ENCODE measurements at regions not wholly inside any gene's neighbourhood (a gene's known extent, or its start where the extent isn't known, plus 50 kb on each side); places are given as distances from the start of the nearest gene placed in this dataset.
"Not testable (repeated sequence)": the region's sequence is repeated elsewhere in the genome, so short reads cannot be mapped to it uniquely, and the experiment has no call there.

DNA sequence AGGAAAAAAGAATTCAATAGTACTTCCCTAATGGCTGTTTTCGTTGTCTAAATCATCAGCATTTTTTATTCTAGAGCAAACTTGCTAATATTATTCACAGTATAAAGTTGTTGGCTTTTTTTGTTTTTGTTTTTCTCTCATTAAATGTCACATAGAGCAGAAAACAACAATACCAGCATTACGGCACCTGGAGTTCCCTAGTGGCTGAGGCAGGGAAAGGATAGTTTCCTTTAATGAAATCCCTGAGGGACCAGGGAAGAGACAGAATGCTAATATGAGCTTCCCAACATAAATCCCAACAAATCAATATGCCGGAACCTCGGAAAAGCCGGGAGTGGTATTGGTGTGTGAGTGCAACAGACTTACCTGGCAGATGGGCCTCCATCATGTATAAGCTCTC lies 235.2 kb upstream of the ASCC3 start:
- no peak for DNase-seq

DNA sequence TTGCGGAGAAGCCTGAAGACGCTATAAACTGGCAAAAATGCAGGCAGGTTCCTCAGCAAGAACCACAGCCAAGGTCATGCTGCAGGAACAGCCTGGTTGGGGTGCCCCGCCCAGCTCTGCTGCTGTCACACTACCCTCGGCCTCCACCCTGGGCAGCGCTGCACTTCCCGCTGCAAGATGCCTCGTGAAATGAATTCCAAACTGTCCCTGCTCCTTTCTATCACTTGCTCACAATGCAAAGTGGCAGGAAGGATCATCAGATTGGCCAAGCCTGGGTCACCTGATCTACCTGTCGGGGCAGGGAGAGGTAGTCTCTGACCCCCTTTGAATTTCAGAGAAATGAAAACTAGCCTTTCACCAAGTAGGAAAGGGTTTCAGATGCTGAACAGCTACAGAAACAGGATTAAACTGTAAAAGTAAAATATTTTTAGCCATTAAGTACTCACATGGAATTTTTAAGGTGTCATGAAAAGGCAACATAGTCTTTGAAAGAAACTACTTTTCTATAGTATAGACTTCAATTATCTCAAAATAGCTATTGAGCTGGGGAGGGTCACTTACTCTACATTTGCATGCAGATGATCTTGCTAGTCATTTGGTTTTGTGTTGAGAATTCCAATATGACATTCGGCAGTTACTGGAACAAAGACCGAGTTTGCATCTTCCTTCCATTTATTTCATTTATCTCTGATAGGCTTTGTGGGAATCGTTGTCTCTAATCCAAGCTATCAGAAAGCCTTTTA lies 236.4 kb upstream of the ASCC3 start:
- DNase-seq, result no peak

DNA sequence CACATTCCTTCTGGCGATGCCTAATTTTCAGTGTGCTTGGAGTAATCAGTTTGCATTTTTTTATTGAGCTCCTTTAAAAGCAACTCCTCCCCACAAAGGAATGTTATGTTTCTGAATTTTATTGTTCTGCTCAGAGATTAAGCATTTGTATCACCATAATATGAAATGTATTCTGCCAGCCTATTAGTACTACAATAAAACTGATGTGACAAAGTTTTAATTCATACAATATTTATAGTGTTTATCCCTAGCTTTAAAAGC lies 236.9 kb upstream of the ASCC3 start:
- no peak for DNase-seq

DNA sequence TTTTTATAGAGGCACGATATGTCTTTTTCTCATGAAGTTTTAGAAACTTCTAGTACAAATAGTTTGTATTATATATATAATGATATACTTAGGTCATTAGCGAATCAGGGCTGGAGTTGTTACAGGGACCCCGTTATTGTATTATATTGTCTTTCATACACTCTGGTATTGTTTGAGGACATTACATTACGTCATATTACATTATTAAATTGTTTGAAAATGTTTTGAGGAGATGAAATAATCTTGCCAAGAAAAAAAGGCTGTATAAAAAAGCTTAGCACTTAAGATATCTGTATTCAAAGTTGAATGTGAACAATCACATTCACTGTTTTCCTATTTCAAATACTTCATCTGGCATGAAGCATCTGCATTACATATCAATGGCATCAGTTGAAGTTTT lies 239.6 kb upstream of the ASCC3 start:
- DNase-seq, result no peak

- no peak for DNase-seq
Observed at GRCh38 chr6:101125380-101125971, 244.3 kb upstream of the ASCC3 start.

DNA sequence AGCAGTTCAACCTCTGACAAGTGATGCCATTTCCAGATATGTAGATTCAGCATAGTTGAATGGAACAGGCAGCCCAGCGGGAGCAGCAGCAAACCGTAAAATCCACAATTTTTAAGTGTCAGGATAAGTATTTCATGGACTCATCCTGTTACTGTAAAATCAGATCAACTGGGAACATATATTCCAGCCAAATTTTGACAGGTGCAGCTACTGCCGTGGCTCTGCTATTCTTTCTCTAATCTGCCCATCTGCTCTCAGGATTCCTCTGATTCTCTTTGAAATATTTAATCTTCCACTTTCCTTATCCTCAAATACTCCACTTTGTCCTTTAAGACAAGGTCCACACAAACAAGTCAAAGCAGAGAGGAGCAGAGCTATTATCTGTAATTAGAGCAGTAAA lies 245.4 kb upstream of the ASCC3 start:
- no peak for DNase-seq

GRCh38 chr6:101129851-101130250 lies 248.7 kb upstream of the ASCC3 start:
- DNase-seq, result no peak

- no peak for DNase-seq
Observed at GRCh38 chr6:101146389-101146788, 247.1 kb upstream of the GRIK2 start.

DNA sequence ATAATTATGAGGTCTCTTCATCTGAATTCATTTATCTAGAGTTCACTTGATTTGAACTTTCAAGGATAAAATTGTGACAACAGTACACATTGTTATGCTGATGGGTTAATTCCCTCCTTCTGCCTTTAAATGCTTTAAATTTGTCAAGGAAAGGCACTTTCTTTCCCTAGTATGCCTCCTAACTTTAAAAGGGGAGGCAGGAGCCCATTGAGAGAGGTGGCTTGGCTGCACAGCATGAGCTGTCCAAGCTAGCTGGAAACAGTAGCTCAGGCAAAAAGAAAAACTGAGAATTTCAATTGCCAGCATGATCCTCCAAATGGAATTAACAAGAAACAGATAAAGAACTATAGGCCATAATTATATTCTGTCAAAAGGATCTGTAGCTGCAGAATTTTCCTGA lies 243.3 kb upstream of the GRIK2 start:
- no peak for DNase-seq

GRCh38 chr6:101157638-101158037 lies 235.9 kb upstream of the GRIK2 start:
- DNase-seq, result not testable (repeated sequence)

DNA sequence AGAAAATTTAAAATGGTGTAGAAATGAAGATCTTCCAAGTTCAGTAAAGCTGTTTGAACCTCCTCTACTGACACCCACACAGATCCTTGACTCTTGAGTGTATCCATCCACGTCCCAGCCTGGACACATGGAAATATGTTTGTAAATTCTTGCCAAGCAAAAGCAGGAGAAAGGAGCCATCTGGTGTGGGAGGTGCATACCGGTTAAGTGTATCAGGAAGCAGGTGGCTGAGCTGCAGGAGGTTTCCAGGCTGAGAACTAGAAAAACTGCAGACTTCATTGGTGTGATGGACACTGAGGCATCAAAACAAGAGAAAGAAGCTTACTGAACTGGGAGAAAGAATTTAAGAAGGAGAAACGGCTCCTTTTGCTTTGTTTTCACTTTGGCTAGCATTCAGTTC lies 229.9 kb upstream of the GRIK2 start:
- no peak for DNase-seq

GRCh38 chr6:101167638-101168037 lies 225.9 kb upstream of the GRIK2 start:
- DNase-seq, result no peak

DNA sequence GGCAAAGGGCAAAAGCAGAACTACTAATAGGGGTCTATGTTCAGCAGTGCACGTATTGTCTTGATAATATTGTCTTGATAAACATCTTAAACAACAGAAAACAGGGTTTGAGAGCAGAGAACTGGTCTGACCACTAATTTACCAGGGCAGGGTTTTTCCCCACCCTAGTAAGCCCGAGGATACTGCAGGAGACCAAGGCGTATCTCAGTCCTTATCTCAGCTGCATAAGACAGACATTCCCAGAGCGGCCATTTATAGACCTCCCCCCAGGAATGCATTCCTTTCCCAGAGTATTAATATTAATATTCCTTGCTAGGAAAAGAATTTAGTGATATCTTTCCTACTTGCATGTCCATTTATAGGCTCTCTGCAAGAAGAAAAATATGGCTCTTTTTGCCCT lies 222.5 kb upstream of the GRIK2 start:
- not testable (repeated sequence) for DNase-seq

- DNase-seq, result no peak
Observed at GRCh38 chr6:101178748-101179147, 214.8 kb upstream of the GRIK2 start.

- no peak for DNase-seq
Observed at GRCh38 chr6:101181006-101181405, 212.5 kb upstream of the GRIK2 start.

- DNase-seq, result not testable (repeated sequence)
Observed at GRCh38 chr6:101188285-101188798, 205.2 kb upstream of the GRIK2 start.

DNA sequence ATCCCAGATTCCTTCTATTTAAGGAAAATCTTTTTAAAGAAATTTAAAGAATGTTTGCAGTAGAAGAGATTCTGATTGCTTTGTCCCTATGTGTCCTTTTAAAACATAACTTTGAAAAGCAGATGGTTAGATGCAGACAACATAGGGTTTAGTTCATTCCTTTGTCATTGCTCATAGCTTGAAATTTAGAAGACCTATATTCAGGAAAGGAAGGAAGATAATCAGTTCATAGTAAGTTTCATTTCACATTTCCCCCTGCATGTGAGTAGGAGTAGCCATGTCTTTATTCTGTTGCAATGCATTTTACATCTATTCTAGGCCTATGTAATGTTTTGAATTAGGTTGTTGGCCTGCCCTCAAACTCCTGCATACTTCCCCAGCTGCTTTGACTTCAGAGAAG lies 197.9 kb upstream of the GRIK2 start:
- no peak for DNase-seq

DNA sequence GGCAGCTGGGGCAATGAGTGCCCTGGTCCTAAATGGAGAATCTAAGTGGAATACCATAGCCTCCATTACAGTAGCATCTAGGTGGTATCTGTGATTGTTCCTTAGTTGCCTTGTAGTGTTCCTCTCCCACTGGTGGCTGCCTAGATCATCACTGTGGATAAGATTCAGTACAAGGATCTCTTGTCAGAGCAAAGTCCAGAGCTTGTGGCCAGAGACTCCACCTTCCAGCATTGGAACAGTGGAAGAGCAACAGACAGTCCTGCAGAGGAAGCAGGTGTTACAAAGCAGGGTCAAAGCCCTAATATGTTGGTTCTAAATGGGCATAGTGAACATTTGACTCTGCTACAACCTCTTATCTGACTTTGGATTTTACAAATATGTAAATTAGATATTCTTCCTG lies 194.1 kb upstream of the GRIK2 start:
- DNase-seq, result no peak

DNA sequence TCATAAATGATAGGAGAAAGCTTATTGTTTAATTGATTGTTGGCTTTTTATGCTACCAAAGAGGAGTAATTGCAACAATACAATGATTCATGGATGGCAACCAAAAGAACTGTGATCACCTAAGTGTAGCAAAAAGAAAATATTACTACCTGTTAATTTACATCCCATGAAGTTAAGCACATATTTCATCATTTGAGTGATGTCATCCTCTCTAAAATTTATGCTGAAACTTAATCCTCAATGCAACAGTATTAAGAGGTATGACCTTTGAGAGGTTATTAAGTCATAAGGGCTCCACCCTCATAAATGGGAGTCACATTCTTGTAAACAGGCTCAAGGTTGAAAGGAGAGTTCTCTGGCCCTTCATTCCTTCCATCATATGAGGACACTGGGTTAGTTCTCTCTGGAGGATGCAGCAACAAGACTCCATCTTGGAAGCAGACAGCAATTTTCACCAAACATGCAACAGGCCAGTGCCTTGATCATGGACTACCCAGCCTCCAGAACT lies 190.6 kb upstream of the GRIK2 start:
- DNase-seq, result no peak

DNA sequence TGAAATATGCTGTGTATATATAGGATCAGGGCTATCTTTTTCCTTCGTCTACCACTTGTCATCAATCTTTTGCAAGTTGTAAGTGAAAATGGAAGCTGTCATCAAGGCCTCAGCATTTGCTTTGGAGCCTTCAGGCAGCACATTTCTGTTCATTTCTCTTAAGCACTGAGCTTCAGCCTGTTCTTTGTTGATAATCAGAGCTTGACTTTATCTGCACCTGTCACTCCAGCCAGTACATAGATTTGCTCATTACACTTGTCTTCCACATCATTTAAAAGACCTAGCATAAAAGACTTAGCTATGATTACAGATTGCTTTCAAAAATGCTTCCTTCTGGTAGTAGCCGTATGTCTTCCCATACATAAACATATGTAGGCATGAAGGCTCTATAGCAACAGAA lies 189.8 kb upstream of the GRIK2 start:
- DNase-seq, result no peak

- no peak for DNase-seq
Observed at GRCh38 chr6:101208152-101208551, 185.4 kb upstream of the GRIK2 start.

- DNase-seq, result no peak
Observed at GRCh38 chr6:101212640-101213039, 180.9 kb upstream of the GRIK2 start.

GRCh38 chr6:101222007-101222406 lies 171.5 kb upstream of the GRIK2 start:
- DNase-seq, result no peak

DNA sequence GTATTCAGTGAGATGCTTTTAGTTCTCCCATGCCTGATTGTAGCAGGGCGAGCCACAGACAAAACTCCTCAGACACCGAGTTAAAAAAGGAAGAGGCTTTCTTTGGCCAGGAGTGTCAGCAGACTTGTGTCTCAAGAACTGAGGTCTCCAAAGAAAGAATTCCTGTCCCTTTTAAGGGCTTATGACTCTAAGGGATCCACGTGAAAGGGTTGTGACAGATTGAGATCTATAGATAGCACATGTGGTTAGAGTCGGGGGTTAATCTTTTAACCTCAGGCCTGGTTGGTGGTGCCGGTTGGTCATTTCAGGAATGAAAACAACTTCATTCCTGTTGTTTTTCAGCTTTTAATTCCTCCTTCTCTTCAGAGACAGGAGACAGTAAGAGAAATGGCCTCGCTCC lies 168.8 kb upstream of the GRIK2 start:
- no peak for DNase-seq

GRCh38 chr6:101226677-101227135 lies 166.8 kb upstream of the GRIK2 start:
- no peak for DNase-seq
